GM23338 (cell line): ENCODE measurements at regions not wholly inside any gene's neighbourhood (a gene's known extent, or its start where the extent isn't known, plus 50 kb on each side); places are given as distances from the start of the nearest gene placed in this dataset.

ENCODE experiments used
- ATAC-seq: fragments of 200-7000 bp; cut with Tn5 transposase; 3 replicates; pipeline ENCODE4 v1.9.1; 2020
- DNase-seq: peaks from one replicate; pipeline ENCODE4 v3.0.0-alpha.2; 2015; ENCODE audit warnings: low spot score
- H2AFZ ChIP-seq: fragments of 200-600 bp; sonication (generic); 2 replicates; pipeline ENCODE4 v1.8.0; 2016; ENCODE audit warnings: antibody characterized with exemption, mild to moderate bottlenecking, moderate library complexity
- H3F3A ChIP-seq: fragments of 200-600 bp; sonication (generic); replicated peaks from 2 replicates; pipeline ENCODE4 v1.8.0; 2017; ENCODE audit warnings: antibody characterized with exemption, mixed run types, low read depth
- H3K27ac ChIP-seq: fragments of 200-600 bp; sonication (generic); 2 replicates; pipeline ENCODE4 v1.6.1; 2016; ENCODE audit warnings: low read depth
- H3K27me3 ChIP-seq: fragments of 200-600 bp; sonication (generic); 2 replicates; pipeline ENCODE4 v1.8.0; 2016; ENCODE audit warnings: mild to moderate bottlenecking, mixed run types, moderate library complexity; ENCODE audit not compliant: insufficient read depth
- H3K36me3 ChIP-seq: fragments of 200-600 bp; sonication (generic); 2 replicates; pipeline ENCODE4 v1.8.0; 2016; ENCODE audit warnings: mild to moderate bottlenecking; ENCODE audit not compliant: insufficient read depth
- H3K4me1 ChIP-seq: fragments of 200-600 bp; sonication (generic); 2 replicates; pipeline ENCODE4 v1.8.0; 2016; ENCODE audit warnings: mild to moderate bottlenecking, moderate library complexity; ENCODE audit not compliant: insufficient read depth
- H3K4me2 ChIP-seq: fragments of 200-600 bp; sonication (generic); 2 replicates; pipeline ENCODE4 v1.7.1; 2017; ENCODE audit warnings: mixed run types
- H3K4me3 ChIP-seq: fragments of 200-600 bp; sonication (generic); 2 replicates; pipeline ENCODE4 v1.6.1; 2016; ENCODE audit warnings: mixed run types
- H3K79me2 ChIP-seq: fragments of 200-600 bp; sonication (generic); replicated peaks from 2 replicates; pipeline ENCODE4 v1.8.0; 2017; ENCODE audit warnings: mild to moderate bottlenecking; ENCODE audit not compliant: insufficient read depth
- H3K9me2 ChIP-seq: fragments of 200-600 bp; sonication (generic); 2 replicates; pipeline ENCODE4 v1.8.0; 2017; ENCODE audit not compliant: insufficient read depth
- H4K20me1 ChIP-seq: fragments of 200-600 bp; sonication (generic); replicated peaks from 2 replicates; pipeline ENCODE4 v1.8.0; 2017; ENCODE audit warnings: mild to moderate bottlenecking; ENCODE audit not compliant: insufficient read depth
- H3K27ac Mint-ChIP-seq: 2 replicates; pipeline ENCODE4 v1.8.0; 2020; ENCODE audit warnings: inconsistent platforms, mild to moderate bottlenecking, moderate library complexity, mixed read lengths
- H3K27me3 Mint-ChIP-seq: 3 replicates; pipeline ENCODE4 v1.8.0; 2022; ENCODE audit warnings: low read depth, mild to moderate bottlenecking, moderate library complexity, mixed read lengths, inconsistent platforms; ENCODE audit not compliant: insufficient read depth, poor library complexity
- H3K36me3 Mint-ChIP-seq: 3 replicates; pipeline ENCODE4 v1.8.0; 2021; ENCODE audit warnings: low read depth, mild to moderate bottlenecking, inconsistent platforms, moderate library complexity, mixed read lengths
- H3K4me1 Mint-ChIP-seq: 3 replicates; pipeline ENCODE4 v1.8.0; 2020; ENCODE audit warnings: mild to moderate bottlenecking, inconsistent platforms, mixed read lengths
- H3K4me3 Mint-ChIP-seq: 3 replicates; pipeline ENCODE4 v1.8.0; 2021; ENCODE audit warnings: moderate library complexity, mild to moderate bottlenecking, inconsistent platforms, mixed read lengths
- H3K9me3 Mint-ChIP-seq: 3 replicates; pipeline ENCODE4 v1.8.0; 2020; ENCODE audit warnings: moderate library complexity, mild to moderate bottlenecking, inconsistent platforms, mixed read lengths
- CREB1 ChIP-seq: fragments of 250-450 bp; sonication (Bioruptor Pico); IDR thresholded peaks from 2 replicates; pipeline ENCODE4 v1.5.0; 2020; ENCODE audit warnings: low read depth, mild to moderate bottlenecking, moderate library complexity
- CTCF ChIP-seq, 2 experiments: fragments of 200-600 bp in 1 of 2; sonication (generic) in 1 of 2; conservative IDR thresholded peaks; 2 replicates each; pipeline versions ENCODE4 v1.5.1 to v1.6.1; 2016 to 2017; ENCODE audit warnings: antibody characterized with exemption in 2 of 2, low read depth in 2 of 2, mild to moderate bottlenecking in 2 of 2, moderate library complexity in 1 of 2
- EZH2 ChIP-seq: fragments of 200-600 bp; sonication (generic); IDR thresholded peaks from one replicate; pipeline ENCODE4 v1.8.0; 2017; ENCODE audit warnings: antibody characterized with exemption, mild to moderate bottlenecking, low read depth; ENCODE audit not compliant: unreplicated experiment
- EZH2phosphoT487 ChIP-seq: fragments of 200-600 bp; sonication (generic); IDR thresholded peaks from one replicate; pipeline ENCODE4 v1.8.1; 2018; ENCODE audit warnings: antibody characterized with exemption; ENCODE audit not compliant: unreplicated experiment
- JUNB ChIP-seq: IDR thresholded peaks from one replicate; pipeline ENCODE4 v1.6.1; 2016; ENCODE audit warnings: antibody characterized with exemption; ENCODE audit not compliant: unreplicated experiment
- NANOG ChIP-seq: IDR thresholded peaks from 2 replicates; pipeline ENCODE4 v1.6.1; 2016; ENCODE audit warnings: antibody characterized with exemption, borderline replicate concordance
- POLR2AphosphoS5 ChIP-seq: IDR thresholded peaks from 2 replicates; pipeline ENCODE4 v1.6.1; 2016; ENCODE audit warnings: antibody characterized with exemption, low read depth
- STAT1 ChIP-seq: IDR thresholded peaks from one replicate; pipeline ENCODE4 v1.6.1; 2016; ENCODE audit warnings: antibody characterized with exemption; ENCODE audit not compliant: unreplicated experiment
- ZNF114 ChIP-seq: fragments of 250-450 bp; sonication (Bioruptor Pico); IDR thresholded peaks from 2 replicates; pipeline ENCODE4 v1.5.0; 2020; ENCODE audit warnings: mild to moderate bottlenecking, moderate library complexity
- ZNF331 ChIP-seq: fragments of 250-450 bp; sonication (Bioruptor Pico); IDR thresholded peaks from 2 replicates; pipeline ENCODE4 v1.5.0; 2020; ENCODE audit warnings: low read depth, mild to moderate bottlenecking, moderate library complexity
- ZNF462 ChIP-seq: fragments of 250-450 bp; sonication (Bioruptor Pico); IDR thresholded peaks from 2 replicates; pipeline ENCODE4 v1.5.0; 2020; ENCODE audit warnings: mild to moderate bottlenecking, moderate library complexity
- TF ChIP-seq, protein P1 (sequence below): IDR thresholded peaks from 2 replicates; pipeline ENCODE4 v1.6.1; 2016; ENCODE audit warnings: antibody characterized with exemption
- TF ChIP-seq, protein P2 (sequence below): IDR thresholded peaks from one replicate; pipeline ENCODE4 v1.6.1; 2018; ENCODE audit warnings: antibody characterized with exemption; ENCODE audit not compliant: unreplicated experiment

- Mint-ChIP-seq H3K27me3 (no peaks in the 10 kb centered on the region), H3K4me1 (peaks cover 3% of the 10 kb centered on the region; the same call in 1 of the 3 replicates), H3K27ac (no peak overlapping the region), H3K4me3 (no peak overlapping the region), H3K36me3 (no peaks in the 10 kb centered on the region; the same call in 2 of the 3 replicates), H3K9me3 (no peaks in the 10 kb centered on the region)
- ATAC-seq (no peak), DNase-seq (no peak)
- H3K27ac ChIP-seq, result no peak overlapping the region
- no peaks in the 10 kb centered on the region for H4K20me1 ChIP-seq
- no peaks in the 10 kb centered on the region for H3K27me3 ChIP-seq
- no peaks in the 10 kb centered on the region for H3K4me1 ChIP-seq
- H3K79me2 ChIP-seq, result no peaks in the 10 kb centered on the region
- H3F3A ChIP-seq, result no peaks in the 10 kb centered on the region
- H3K9me2 ChIP-seq, result peaks cover 11% of the 10 kb centered on the region; the same call in 1 of the 2 replicates
- H2AFZ ChIP-seq, result no peak overlapping the region
- H3K4me2 ChIP-seq, result no peak overlapping the region
- TF ChIP-seq ZNF114, result no peak
- TF ChIP-seq ZNF331 (CRISPR knock-in tag), result no peak
- TF ChIP-seq, protein P1, sequence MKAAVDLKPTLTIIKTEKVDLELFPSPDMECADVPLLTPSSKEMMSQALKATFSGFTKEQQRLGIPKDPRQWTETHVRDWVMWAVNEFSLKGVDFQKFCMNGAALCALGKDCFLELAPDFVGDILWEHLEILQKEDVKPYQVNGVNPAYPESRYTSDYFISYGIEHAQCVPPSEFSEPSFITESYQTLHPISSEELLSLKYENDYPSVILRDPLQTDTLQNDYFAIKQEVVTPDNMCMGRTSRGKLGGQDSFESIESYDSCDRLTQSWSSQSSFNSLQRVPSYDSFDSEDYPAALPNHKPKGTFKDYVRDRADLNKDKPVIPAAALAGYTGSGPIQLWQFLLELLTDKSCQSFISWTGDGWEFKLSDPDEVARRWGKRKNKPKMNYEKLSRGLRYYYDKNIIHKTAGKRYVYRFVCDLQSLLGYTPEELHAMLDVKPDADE, result no peak
- no peak for TF ChIP-seq STAT1
- TF ChIP-seq CTCF (conservative IDR thresholded peaks at IDR 0.05; ENCODE audit: low read depth in 2 of 2), result no peak
- no peak for TF ChIP-seq EZH2phosphoT487
- TF ChIP-seq POLR2AphosphoS5, result no peak
- TF ChIP-seq, protein P2, sequence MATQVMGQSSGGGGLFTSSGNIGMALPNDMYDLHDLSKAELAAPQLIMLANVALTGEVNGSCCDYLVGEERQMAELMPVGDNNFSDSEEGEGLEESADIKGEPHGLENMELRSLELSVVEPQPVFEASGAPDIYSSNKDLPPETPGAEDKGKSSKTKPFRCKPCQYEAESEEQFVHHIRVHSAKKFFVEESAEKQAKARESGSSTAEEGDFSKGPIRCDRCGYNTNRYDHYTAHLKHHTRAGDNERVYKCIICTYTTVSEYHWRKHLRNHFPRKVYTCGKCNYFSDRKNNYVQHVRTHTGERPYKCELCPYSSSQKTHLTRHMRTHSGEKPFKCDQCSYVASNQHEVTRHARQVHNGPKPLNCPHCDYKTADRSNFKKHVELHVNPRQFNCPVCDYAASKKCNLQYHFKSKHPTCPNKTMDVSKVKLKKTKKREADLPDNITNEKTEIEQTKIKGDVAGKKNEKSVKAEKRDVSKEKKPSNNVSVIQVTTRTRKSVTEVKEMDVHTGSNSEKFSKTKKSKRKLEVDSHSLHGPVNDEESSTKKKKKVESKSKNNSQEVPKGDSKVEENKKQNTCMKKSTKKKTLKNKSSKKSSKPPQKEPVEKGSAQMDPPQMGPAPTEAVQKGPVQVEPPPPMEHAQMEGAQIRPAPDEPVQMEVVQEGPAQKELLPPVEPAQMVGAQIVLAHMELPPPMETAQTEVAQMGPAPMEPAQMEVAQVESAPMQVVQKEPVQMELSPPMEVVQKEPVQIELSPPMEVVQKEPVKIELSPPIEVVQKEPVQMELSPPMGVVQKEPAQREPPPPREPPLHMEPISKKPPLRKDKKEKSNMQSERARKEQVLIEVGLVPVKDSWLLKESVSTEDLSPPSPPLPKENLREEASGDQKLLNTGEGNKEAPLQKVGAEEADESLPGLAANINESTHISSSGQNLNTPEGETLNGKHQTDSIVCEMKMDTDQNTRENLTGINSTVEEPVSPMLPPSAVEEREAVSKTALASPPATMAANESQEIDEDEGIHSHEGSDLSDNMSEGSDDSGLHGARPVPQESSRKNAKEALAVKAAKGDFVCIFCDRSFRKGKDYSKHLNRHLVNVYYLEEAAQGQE, result no peak
- TF ChIP-seq JUNB, result no peak
- TF ChIP-seq EZH2, result no peak
- TF ChIP-seq ZNF462 (CRISPR knock-in tag), result no peak
- TF ChIP-seq NANOG, result no peak
- TF ChIP-seq CREB1 (CRISPR knock-in tag), result no peak
- no peak overlapping the region for H3K4me3 ChIP-seq
- no peaks in the 10 kb centered on the region for H3K36me3 ChIP-seq
Observed at GRCh38 chr9:18138656-18139055, 335.3 kb upstream of the ADAMTSL1 start.
